ENCODE measurements at regions not wholly inside any gene's neighbourhood (a gene's known extent, or its start where the extent isn't known, plus 50 kb on each side); places are given as distances from the start of the nearest gene placed in this dataset.

GRCh38 chr1:194133152-194133551 is 946.7 kb upstream of the B3GALT2 start:
- no peaks in the 10 kb centered on the region for H3K4me1 ChIP-seq (ENCODE audit: insufficient read depth, low read length)
- H3K36me3 ChIP-seq (ENCODE audit: insufficient read depth, low read length): no peaks in the 10 kb centered on the region
- H3K4me3 Mint-ChIP-seq: no peak overlapping the region
- CTCF ChIA-PET: interaction anchor here (0.9 kb wide), 1 partner anchor 858 kb away, joined by 3 read pairs; no protein-coding TSS in a partner anchor
- no peaks in the 10 kb centered on the region for H3K36me3 Mint-ChIP-seq
- no peaks in the 10 kb centered on the region for H3K27me3 Mint-ChIP-seq
- no peak for DNase-seq
- no peaks in the 10 kb centered on the region for H3K9me3 Mint-ChIP-seq
- no peak overlapping the region for H3K27ac ChIP-seq (ENCODE audit: low read depth, low read length)
- no peak overlapping the region for H3K27ac Mint-ChIP-seq
- no peaks in the 10 kb centered on the region for H3K27me3 ChIP-seq (ENCODE audit: insufficient read depth, low read length, poor library complexity, severe bottlenecking)
- POLR2A ChIA-PET: no interaction called here
- H3K4me1 Mint-ChIP-seq: peaks cover 6 to 22% (median 13%) of the 10 kb centered on the region in 3 donors
- no peak overlapping the region for H3K4me3 ChIP-seq (ENCODE audit: low read length)
- H3K9me3 ChIP-seq (ENCODE audit: low read length): no peaks in the 10 kb centered on the region

- Mint-ChIP-seq H3K4me1 (no peaks in the 10 kb centered on the region), H3K4me3 (no peak overlapping the region), H3K36me3 (peaks cover 0 to 4% (median 3%) of the 10 kb centered on the region in 3 donors), H3K27ac (peak overlapping the region in 1 of 8 donors; percentile 32), H3K9me3 (no peaks in the 10 kb centered on the region), H3K27me3 (no peaks in the 10 kb centered on the region)
- DNase-seq: no peak
- Histone ChIP-seq H3K4me1 (ENCODE audit: insufficient read depth, low read length) (no peaks in the 10 kb centered on the region), H3K9me3 (ENCODE audit: low read length) (no peaks in the 10 kb centered on the region), H3K27ac (ENCODE audit: low read depth, low read length) (no peak overlapping the region), H3K36me3 (ENCODE audit: insufficient read depth, low read length) (no peaks in the 10 kb centered on the region), H3K27me3 (ENCODE audit: insufficient read depth, low read length, poor library complexity, severe bottlenecking) (no peaks in the 10 kb centered on the region), H3K4me3 (ENCODE audit: low read length) (no peak overlapping the region)
- ChIA-PET CTCF (no interaction called here), POLR2A (no interaction called here)
These were observed 931.7 kb upstream of the B3GALT2 start for GRCh38 chr1:194118086-194118485.

GRCh38 chr1:194117582-194117981 is 931.2 kb upstream of the B3GALT2 start:
- ChIA-PET POLR2A (no interaction called here), CTCF (no interaction called here)
- no peaks in the 10 kb centered on the region for H3K9me3 Mint-ChIP-seq
- Histone ChIP-seq H3K27ac (ENCODE audit: low read depth, low read length) (no peak overlapping the region), H3K4me1 (ENCODE audit: insufficient read depth, low read length) (no peaks in the 10 kb centered on the region), H3K27me3 (ENCODE audit: insufficient read depth, low read length, poor library complexity, severe bottlenecking) (no peaks in the 10 kb centered on the region), H3K4me3 (ENCODE audit: low read length) (no peak overlapping the region), H3K36me3 (ENCODE audit: insufficient read depth, low read length) (no peaks in the 10 kb centered on the region), H3K9me3 (ENCODE audit: low read length) (no peaks in the 10 kb centered on the region)
- H3K27me3 Mint-ChIP-seq: no peaks in the 10 kb centered on the region
- no peak for DNase-seq
- H3K36me3 Mint-ChIP-seq: peaks cover 0 to 4% (median 3%) of the 10 kb centered on the region in 3 donors
- H3K27ac Mint-ChIP-seq: peak overlapping the region in 2 of 8 donors; percentile 19 to 32
- no peaks in the 10 kb centered on the region for H3K4me1 Mint-ChIP-seq
- no peak overlapping the region for H3K4me3 Mint-ChIP-seq

GRCh38 chr1:194114288-194114687 is 927.9 kb upstream of the B3GALT2 start:
- Mint-ChIP-seq H3K4me1 (no peaks in the 10 kb centered on the region), H3K36me3 (peaks cover 0 to 9% (median 0%) of the 10 kb centered on the region in 3 donors), H3K4me3 (no peak overlapping the region), H3K9me3 (no peaks in the 10 kb centered on the region), H3K27me3 (no peaks in the 10 kb centered on the region), H3K27ac (peak overlapping the region in 2 of 8 donors; percentile 7 to 63)
- ChIA-PET CTCF (no interaction called here), POLR2A (no interaction called here)
- H3K36me3 ChIP-seq (ENCODE audit: insufficient read depth, low read length): no peaks in the 10 kb centered on the region
- no peak overlapping the region for H3K4me3 ChIP-seq (ENCODE audit: low read length)
- H3K9me3 ChIP-seq (ENCODE audit: low read length): no peaks in the 10 kb centered on the region
- H3K27me3 ChIP-seq (ENCODE audit: insufficient read depth, low read length, poor library complexity, severe bottlenecking): no peaks in the 10 kb centered on the region
- no peak for DNase-seq
- H3K27ac ChIP-seq (ENCODE audit: low read depth, low read length): no peak overlapping the region
- H3K4me1 ChIP-seq (ENCODE audit: insufficient read depth, low read length): no peaks in the 10 kb centered on the region

GRCh38 chr1:194105381-194105780 is 919.0 kb upstream of the B3GALT2 start:
- H3K9me3 ChIP-seq (ENCODE audit: low read length): no peaks in the 10 kb centered on the region
- no peak overlapping the region for H3K27ac ChIP-seq (ENCODE audit: low read depth, low read length)
- Mint-ChIP-seq H3K9me3 (no peaks in the 10 kb centered on the region), H3K4me3 (no peak overlapping the region), H3K27ac (no peak overlapping the region), H3K4me1 (no peaks in the 10 kb centered on the region), H3K36me3 (peaks cover 0 to 14% (median 0%) of the 10 kb centered on the region in 3 donors), H3K27me3 (no peaks in the 10 kb centered on the region)
- no peaks in the 10 kb centered on the region for H3K27me3 ChIP-seq (ENCODE audit: insufficient read depth, low read length, poor library complexity, severe bottlenecking)
- DNase-seq: no peak
- no peaks in the 10 kb centered on the region for H3K4me1 ChIP-seq (ENCODE audit: insufficient read depth, low read length)
- H3K4me3 ChIP-seq (ENCODE audit: low read length): no peak overlapping the region
- ChIA-PET CTCF (no interaction called here), POLR2A (no interaction called here)
- no peaks in the 10 kb centered on the region for H3K36me3 ChIP-seq (ENCODE audit: insufficient read depth, low read length)

DNA sequence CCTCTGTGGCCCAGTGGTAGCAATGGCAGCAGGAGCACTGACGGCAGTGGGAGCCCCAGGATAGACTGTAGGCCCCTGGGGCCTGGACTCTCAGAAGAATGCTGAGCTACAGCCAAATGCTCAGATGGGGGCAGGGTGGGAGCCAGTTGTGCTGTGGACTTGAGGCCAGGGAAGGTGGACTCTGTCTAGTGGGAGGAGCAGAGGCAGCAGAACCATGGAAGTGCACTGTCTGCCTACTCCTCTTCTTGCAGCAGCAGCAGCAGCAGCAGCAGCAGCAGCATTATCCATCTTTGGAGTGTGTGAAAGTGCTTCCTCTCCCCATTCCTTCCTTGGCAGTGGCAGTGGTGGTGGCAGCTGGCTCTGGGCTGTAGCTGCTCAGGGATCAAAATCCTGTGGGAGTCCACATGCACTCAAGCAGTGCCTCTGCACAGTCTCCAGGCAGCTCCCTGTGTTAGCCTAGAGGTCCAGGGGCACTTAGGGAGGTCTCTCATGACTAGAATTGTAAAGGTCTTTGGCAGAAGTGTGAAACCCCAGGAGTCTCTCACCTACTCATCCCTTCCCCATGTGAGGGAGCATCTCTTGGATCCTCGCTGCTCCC is 917.9 kb upstream of the B3GALT2 start:
- peak overlapping the region in 1 of 8 donors; percentile 27 for H3K27ac Mint-ChIP-seq
- POLR2A ChIA-PET: no interaction called here
- peaks cover 0 to 12% (median 0%) of the 10 kb centered on the region in 3 donors for H3K36me3 Mint-ChIP-seq
- DNase-seq: no peak
- Histone ChIP-seq H3K9me3 (ENCODE audit: low read length) (no peaks in the 10 kb centered on the region), H3K4me1 (ENCODE audit: insufficient read depth, low read length) (no peaks in the 10 kb centered on the region), H3K36me3 (ENCODE audit: insufficient read depth, low read length) (no peaks in the 10 kb centered on the region), H3K27me3 (ENCODE audit: insufficient read depth, low read length, poor library complexity, severe bottlenecking) (no peaks in the 10 kb centered on the region), H3K27ac (ENCODE audit: low read depth, low read length) (no peak overlapping the region), H3K4me3 (ENCODE audit: low read length) (no peak overlapping the region)
- H3K4me1 Mint-ChIP-seq: no peaks in the 10 kb centered on the region
- H3K4me3 Mint-ChIP-seq: no peak overlapping the region
- H3K27me3 Mint-ChIP-seq: no peaks in the 10 kb centered on the region
- no peaks in the 10 kb centered on the region for H3K9me3 Mint-ChIP-seq
- CTCF ChIA-PET: no interaction called here

DNA sequence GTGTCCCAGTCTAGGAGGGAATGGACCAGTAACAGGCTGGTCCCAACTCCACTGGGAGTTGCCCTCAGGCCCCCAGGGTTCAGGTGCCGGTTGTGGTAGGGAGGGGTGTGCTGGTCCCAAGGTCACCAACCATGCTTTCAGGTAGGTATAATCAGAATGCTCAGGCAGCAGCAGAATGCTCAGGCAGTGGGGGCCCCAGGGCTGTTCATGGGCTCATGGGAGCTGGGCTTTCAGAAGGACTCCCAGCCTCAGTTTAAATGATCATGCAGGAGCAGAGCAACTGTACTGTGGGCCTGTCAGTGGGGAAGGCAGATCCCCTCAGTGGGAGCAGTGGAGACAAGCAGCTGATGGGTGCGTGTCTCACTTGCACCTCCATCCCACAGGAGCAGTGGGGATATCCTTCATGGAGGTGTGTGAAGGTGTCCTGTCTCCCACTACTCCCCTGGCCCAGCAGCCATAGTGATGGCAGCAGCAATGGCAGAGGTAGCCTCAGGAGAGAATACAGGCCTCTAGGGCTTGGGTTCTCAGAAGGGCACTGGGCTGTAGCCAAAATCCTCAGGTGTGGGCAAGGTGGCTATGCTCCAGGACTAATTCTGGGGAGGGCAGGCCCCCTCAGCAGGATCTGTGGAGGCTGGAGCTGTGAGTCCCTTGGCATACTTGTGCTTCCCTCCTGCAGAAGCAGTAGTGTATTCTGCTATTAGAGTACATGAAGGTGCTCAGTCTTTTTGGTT is 917.3 kb upstream of the B3GALT2 start:
- Mint-ChIP-seq H3K4me3 (no peak overlapping the region), H3K27me3 (no peaks in the 10 kb centered on the region), H3K36me3 (peaks cover 0 to 12% (median 0%) of the 10 kb centered on the region in 3 donors), H3K27ac (peak overlapping the region in 1 of 8 donors; percentile 27), H3K9me3 (no peaks in the 10 kb centered on the region), H3K4me1 (no peaks in the 10 kb centered on the region)
- no peaks in the 10 kb centered on the region for H3K27me3 ChIP-seq (ENCODE audit: insufficient read depth, low read length, poor library complexity, severe bottlenecking)
- ChIA-PET POLR2A (no interaction called here), CTCF (no interaction called here)
- no peaks in the 10 kb centered on the region for H3K9me3 ChIP-seq (ENCODE audit: low read length)
- no peak for DNase-seq
- H3K4me3 ChIP-seq (ENCODE audit: low read length): no peak overlapping the region
- H3K27ac ChIP-seq (ENCODE audit: low read depth, low read length): no peak overlapping the region
- no peaks in the 10 kb centered on the region for H3K36me3 ChIP-seq (ENCODE audit: insufficient read depth, low read length)
- no peaks in the 10 kb centered on the region for H3K4me1 ChIP-seq (ENCODE audit: insufficient read depth, low read length)

GRCh38 chr1:194103101-194103500 is 916.7 kb upstream of the B3GALT2 start:
- ChIA-PET CTCF (no interaction called here), POLR2A (no interaction called here)
- Histone ChIP-seq H3K27ac (ENCODE audit: low read depth, low read length) (no peak overlapping the region), H3K36me3 (ENCODE audit: insufficient read depth, low read length) (no peaks in the 10 kb centered on the region), H3K9me3 (ENCODE audit: low read length) (no peaks in the 10 kb centered on the region), H3K4me3 (ENCODE audit: low read length) (no peak overlapping the region), H3K27me3 (ENCODE audit: insufficient read depth, low read length, poor library complexity, severe bottlenecking) (no peaks in the 10 kb centered on the region), H3K4me1 (ENCODE audit: insufficient read depth, low read length) (no peaks in the 10 kb centered on the region)
- no peak for DNase-seq
- no peaks in the 10 kb centered on the region for H3K27me3 Mint-ChIP-seq
- no peaks in the 10 kb centered on the region for H3K9me3 Mint-ChIP-seq
- H3K4me3 Mint-ChIP-seq: no peak overlapping the region
- peaks cover 0 to 12% (median 0%) of the 10 kb centered on the region in 3 donors for H3K36me3 Mint-ChIP-seq
- H3K27ac Mint-ChIP-seq: no peak overlapping the region
- H3K4me1 Mint-ChIP-seq: no peaks in the 10 kb centered on the region
